RWPE2 (cell line): ENCODE measurements at regions not wholly inside any gene's neighbourhood (a gene's known extent, or its start where the extent isn't known, plus 50 kb on each side); places are given as distances from the start of the nearest gene placed in this dataset.

Experiments used
- ATAC-seq: fragments of 200-7000 bp; cut with Tn5 transposase; 3 replicates; pipeline ENCODE4 v1.9.1; 2021; ENCODE audit warnings: low read depth
- DNase-seq: peaks from one replicate; pipeline ENCODE4 v3.0.0-alpha.2; 2020; ENCODE audit warnings: low spot score
- H3K27ac ChIP-seq: fragments of 450-650 bp; 2 replicates; pipeline ENCODE4 v1.5.1; 2017; ENCODE audit warnings: mild to moderate bottlenecking; ENCODE audit not compliant: poor library complexity, severe bottlenecking
- H3K27me3 ChIP-seq: fragments of 250-450 bp; sonication (Bioruptor Pico); 2 replicates; pipeline ENCODE4 v1.5.1; 2021; ENCODE audit warnings: mild to moderate bottlenecking, moderate library complexity; ENCODE audit not compliant: insufficient read depth, poor library complexity, severe bottlenecking
- H3K36me3 ChIP-seq: fragments of 250-450 bp; sonication (Bioruptor Pico); 2 replicates; pipeline ENCODE4 v1.5.1; 2020; ENCODE audit warnings: low read depth, mild to moderate bottlenecking, moderate library complexity
- H3K4me1 ChIP-seq: fragments of 250-450 bp; sonication (Bioruptor Pico); 2 replicates; pipeline ENCODE4 v1.5.1; 2021; ENCODE audit warnings: mild to moderate bottlenecking, moderate library complexity; ENCODE audit not compliant: insufficient read depth, poor library complexity, severe bottlenecking
- H3K4me3 ChIP-seq: fragments of 250-450 bp; sonication (Bioruptor Pico); 2 replicates; pipeline ENCODE4 v1.5.1; 2021; ENCODE audit warnings: mild to moderate bottlenecking, moderate library complexity; ENCODE audit not compliant: severe bottlenecking
- H3K9me3 ChIP-seq: fragments of 250-450 bp; sonication (Bioruptor Pico); 2 replicates; pipeline ENCODE4 v1.5.1; 2021; ENCODE audit warnings: mild to moderate bottlenecking, moderate library complexity; ENCODE audit not compliant: severe bottlenecking
- CTCF ChIP-seq: fragments of 450-650 bp; IDR thresholded peaks from one replicate; pipeline ENCODE4 v1.5.1; 2017; ENCODE audit warnings: mild to moderate bottlenecking, moderate library complexity; ENCODE audit not compliant: poor library complexity, severe bottlenecking

- Histone ChIP-seq H3K27me3 (no peaks in the 10 kb centered on the region), H3K9me3 (no peaks in the 10 kb centered on the region), H3K4me1 (no peaks in the 10 kb centered on the region), H3K27ac (no peak overlapping the region), H3K4me3 (no peak overlapping the region), H3K36me3 (no peaks in the 10 kb centered on the region)
- no peak for ATAC-seq
- DNase-seq = no peak
- no peak for TF ChIP-seq CTCF
Observed at GRCh38 chr2:57552885-57553284, 493.7 kb upstream of the VRK2 start.

GRCh38 chr2:57554348-57554747 is 492.3 kb upstream of the VRK2 start:
- no peaks in the 10 kb centered on the region for H3K4me1 ChIP-seq
- no peak for ATAC-seq
- no peak for DNase-seq
- H3K27me3 ChIP-seq = no peaks in the 10 kb centered on the region
- TF ChIP-seq CTCF = no peak
- H3K27ac ChIP-seq = no peak overlapping the region
- no peaks in the 10 kb centered on the region for H3K36me3 ChIP-seq
- no peak overlapping the region for H3K4me3 ChIP-seq
- no peaks in the 10 kb centered on the region for H3K9me3 ChIP-seq

GRCh38 chr2:57558312-57558711 is 488.3 kb upstream of the VRK2 start:
- no peak overlapping the region for H3K27ac ChIP-seq
- no peaks in the 10 kb centered on the region for H3K27me3 ChIP-seq
- H3K36me3 ChIP-seq = no peaks in the 10 kb centered on the region
- H3K9me3 ChIP-seq = no peaks in the 10 kb centered on the region
- no peak overlapping the region for H3K4me3 ChIP-seq
- H3K4me1 ChIP-seq = no peaks in the 10 kb centered on the region
- ATAC-seq (no peak), DNase-seq (no peak)
- TF ChIP-seq CTCF = no peak

- H3K4me3 ChIP-seq = no peak overlapping the region
- no peak overlapping the region for H3K27ac ChIP-seq
- no peak for TF ChIP-seq CTCF
- H3K9me3 ChIP-seq = no peaks in the 10 kb centered on the region
- H3K4me1 ChIP-seq = no peaks in the 10 kb centered on the region
- DNase-seq (no peak), ATAC-seq (no peak)
- no peaks in the 10 kb centered on the region for H3K27me3 ChIP-seq
- no peaks in the 10 kb centered on the region for H3K36me3 ChIP-seq
Observed at GRCh38 chr2:57562495-57562894, 484.1 kb upstream of the VRK2 start.

- no peak for TF ChIP-seq CTCF
- no peak overlapping the region for H3K4me3 ChIP-seq
Observed at GRCh38 chr2:57563015-57563414, 483.6 kb upstream of the VRK2 start.

More at GRCh38 chr2:57563015-57563414, 483.6 kb upstream of the VRK2 start:
- DNase-seq (no peak), ATAC-seq (no peak)
- no peaks in the 10 kb centered on the region for H3K9me3 ChIP-seq
- H3K27ac ChIP-seq = no peak overlapping the region
- H3K36me3 ChIP-seq = no peaks in the 10 kb centered on the region
- no peaks in the 10 kb centered on the region for H3K4me1 ChIP-seq
- no peaks in the 10 kb centered on the region for H3K27me3 ChIP-seq
